GM21737 (cell line): ENCODE measurements at regions not wholly inside any gene's neighbourhood (a gene's known extent, or its start where the extent isn't known, plus 50 kb on each side); places are given as distances from the start of the nearest gene placed in this dataset.

Experiments
- ATAC-seq: cut with Tn5 transposase; IDR thresholded peaks from one replicate; pipeline ENCODE4 v1.9.1; 2021; ENCODE audit warnings: mild to moderate bottlenecking, moderate library complexity; ENCODE audit not compliant: unreplicated experiment

- no peak for ATAC-seq
These were observed 71.7 kb upstream of the ZNRF2 start for GRCh38 chr7:30212701-30213111.

GRCh38 chr7:30213637-30214036 is 70.8 kb upstream of the ZNRF2 start:
- no peak for ATAC-seq

GRCh38 chr7:30214651-30215137 is 69.7 kb upstream of the ZNRF2 start:
- ATAC-seq = no peak

- no peak for ATAC-seq
These were observed 62.6 kb upstream of the ZNRF2 start for GRCh38 chr7:30221764-30222163.

GRCh38 chr7:30222515-30223215 is 61.7 kb upstream of the ZNRF2 start:
- no peak for ATAC-seq

- ATAC-seq = no peak
These were observed 60.5 kb upstream of the ZNRF2 start for GRCh38 chr7:30223896-30224295.

- ATAC-seq = no peak
These were observed 59.8 kb upstream of the ZNRF2 start for GRCh38 chr7:30224511-30225062.

- ATAC-seq = peak; percentile 85
These were observed 58.4 kb upstream of the ZNRF2 start for GRCh38 chr7:30225863-30226613.

GRCh38 chr7:30226614-30227268 is 57.7 kb upstream of the ZNRF2 start:
- ATAC-seq = no peak

- no peak for ATAC-seq
These were observed 53.1 kb upstream of the ZNRF2 start for GRCh38 chr7:30231271-30231670.

GRCh38 chr7:30232391-30232790 is 52.0 kb upstream of the ZNRF2 start:
- ATAC-seq = no peak
